ENCODE measurements at regions not wholly inside any gene's neighbourhood (a gene's known extent, or its start where the extent isn't known, plus 50 kb on each side); places are given as distances from the start of the nearest gene placed in this dataset.

DNA sequence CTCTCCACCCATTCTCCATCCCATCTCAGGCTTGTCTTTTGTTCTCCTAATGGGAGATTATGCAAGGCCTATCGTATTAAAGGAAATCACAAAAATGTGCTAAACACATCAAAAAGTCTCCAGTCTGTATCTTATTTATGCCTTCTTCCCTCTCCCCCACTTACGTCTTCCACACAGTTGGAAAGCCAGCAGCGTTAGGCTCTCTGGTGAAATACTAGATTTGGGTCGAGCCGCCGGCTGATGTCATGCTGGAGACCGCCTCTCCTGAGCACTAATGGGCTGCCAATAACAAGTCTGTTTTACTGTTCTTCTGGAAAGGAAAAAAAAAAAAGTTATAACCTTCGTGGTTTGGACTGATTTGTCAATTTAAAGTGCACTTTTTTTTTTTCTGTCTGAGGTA lies 182.7 kb upstream of the SIX2 start:
- no peak overlapping the region for H3K4me3 ChIP-seq (replicated peaks in 1 of 2; ENCODE audit: low read depth in 2 of 2, low read length in 2 of 2)
- DNase-seq (ENCODE audit: low read depth in 2 of 2) = peak in 1 of 2 donors; percentile 89
- TF ChIP-seq CTCF (IDR thresholded peaks at IDR 0.05; ENCODE audit: low read depth, low read length) = no peak

DNA sequence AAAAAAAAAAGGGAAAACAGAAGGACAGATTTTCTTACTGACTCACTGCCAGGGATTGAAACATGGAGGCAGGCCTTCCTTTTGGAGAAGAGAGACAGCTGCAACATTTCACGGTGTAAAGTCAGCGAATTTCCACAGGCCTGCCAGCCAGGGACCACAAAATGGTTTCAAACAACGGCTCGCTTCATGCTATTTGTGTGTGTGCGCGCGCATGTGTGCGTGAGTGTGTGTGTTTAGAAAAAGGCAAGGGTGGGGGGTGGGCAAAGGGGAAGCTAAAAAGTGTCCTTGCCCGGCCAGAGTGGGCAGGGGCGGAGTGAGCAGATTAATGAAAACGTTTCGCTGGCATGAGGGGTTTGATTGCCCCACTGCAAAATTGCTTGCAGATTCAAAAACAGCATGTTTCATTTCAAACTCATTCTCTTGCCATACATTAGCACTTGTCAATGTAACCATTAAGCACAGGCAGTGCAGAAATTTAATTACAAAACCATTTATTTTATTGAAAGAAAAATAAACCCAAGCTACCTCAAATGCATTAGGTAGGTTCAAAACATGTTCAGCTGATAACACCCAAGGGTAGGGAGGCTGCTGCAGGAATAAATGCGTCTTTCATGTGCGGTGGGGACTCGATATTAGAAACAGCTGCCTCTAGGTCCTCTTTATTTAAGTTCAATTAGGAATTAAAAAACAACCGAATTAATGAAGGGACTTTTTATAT lies 182.1 kb upstream of the SIX2 start:
- no peak for TF ChIP-seq CTCF (IDR thresholded peaks at IDR 0.05; ENCODE audit: low read depth, low read length)
- DNase-seq (ENCODE audit: low read depth in 2 of 2) = peak; percentile 31 to 64
- no peak overlapping the region for H3K4me3 ChIP-seq (replicated peaks in 1 of 2; ENCODE audit: low read depth in 2 of 2, low read length in 2 of 2)

DNA sequence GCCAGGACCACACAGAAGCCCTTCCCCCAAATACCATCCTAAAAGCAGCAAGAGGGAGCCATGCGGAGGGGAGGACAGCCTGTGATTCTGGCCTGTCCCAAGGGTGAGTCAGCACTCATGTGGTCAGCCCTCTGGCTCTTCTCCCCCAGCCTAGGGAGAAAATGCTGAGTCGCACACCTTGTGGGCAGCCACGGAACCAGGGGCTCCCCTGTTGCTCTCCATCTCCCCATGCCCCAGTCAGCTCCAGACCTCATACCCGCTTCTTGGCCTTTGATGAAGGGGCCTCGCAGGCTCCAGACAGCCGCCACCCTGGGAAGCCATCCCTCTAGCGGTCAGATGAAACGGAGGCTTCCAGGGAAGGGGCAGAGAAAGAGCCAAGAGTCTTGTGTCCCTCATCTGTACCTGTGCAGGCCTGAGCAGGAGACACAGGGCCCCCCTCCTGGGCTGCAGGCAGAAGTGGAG lies 181.3 kb upstream of the SIX2 start:
- no peak overlapping the region for H3K4me3 ChIP-seq (replicated peaks in 1 of 2; ENCODE audit: low read depth in 2 of 2, low read length in 2 of 2)
- TF ChIP-seq CTCF (IDR thresholded peaks at IDR 0.05; ENCODE audit: low read depth, low read length) = no peak

DNA sequence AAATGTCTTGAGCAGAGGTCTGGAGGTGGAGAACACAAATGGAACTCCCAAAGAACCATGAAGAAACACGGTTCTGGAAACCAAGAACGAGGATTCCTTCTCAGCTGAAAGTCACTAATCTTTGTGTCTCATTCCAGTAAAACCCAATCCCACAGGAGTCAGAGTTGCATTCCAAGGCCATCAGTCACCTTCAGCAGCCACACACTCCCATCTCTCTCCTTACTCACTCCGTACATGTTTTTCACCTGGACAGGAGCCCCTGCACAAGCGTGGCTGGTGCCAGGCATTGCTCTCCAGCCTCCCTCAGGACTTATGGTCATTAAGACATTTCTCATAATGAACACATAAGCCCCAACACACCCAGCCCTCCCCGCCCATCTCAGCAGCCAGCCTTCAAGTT lies 175.4 kb upstream of the SIX2 start:
- no peak overlapping the region for H3K4me3 ChIP-seq (replicated peaks in 1 of 2; ENCODE audit: low read depth in 2 of 2, low read length in 2 of 2)
- peak; percentile 59 to 79 for DNase-seq (ENCODE audit: low read depth in 2 of 2)
- no peak for TF ChIP-seq CTCF (IDR thresholded peaks at IDR 0.05; ENCODE audit: low read depth, low read length)

More for the DNA sequence above, 181.3 kb upstream of the SIX2 start:
- peak; percentile 60 to 71 for DNase-seq (ENCODE audit: low read depth in 2 of 2)

- no peak for TF ChIP-seq CTCF (IDR thresholded peaks at IDR 0.05; ENCODE audit: low read depth, low read length)
- H3K4me3 ChIP-seq (replicated peaks in 1 of 2; ENCODE audit: low read depth in 2 of 2, low read length in 2 of 2) = no peak overlapping the region
- peak; percentile 72 to 92 for DNase-seq (ENCODE audit: low read depth in 2 of 2)
Observed at GRCh38 chr2:45182667-45183295, 173.5 kb upstream of the SIX2 start.

DNA sequence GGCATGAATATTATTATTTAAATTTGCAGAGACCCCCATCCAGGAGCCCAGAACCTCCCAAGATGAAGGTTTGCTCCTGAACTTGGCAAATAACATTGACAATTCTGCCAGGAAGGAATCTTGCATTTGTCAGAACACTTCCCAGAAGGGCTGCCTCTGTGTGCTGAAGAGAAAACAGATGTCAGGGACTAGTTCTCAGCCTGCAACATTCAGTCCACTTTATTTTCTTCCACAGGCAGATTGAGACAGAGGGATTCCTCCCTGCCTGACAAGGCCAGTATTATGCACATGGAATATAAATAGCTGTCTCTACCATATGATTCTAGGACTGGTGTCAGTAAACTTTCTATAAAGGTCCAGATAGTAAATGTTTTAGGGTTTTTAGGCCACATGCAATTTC lies 171.5 kb upstream of the SIX2 start:
- DNase-seq (ENCODE audit: low read depth in 2 of 2) = peak; percentile 41 to 86
- TF ChIP-seq CTCF (IDR thresholded peaks at IDR 0.05; ENCODE audit: low read depth, low read length) = no peak
- H3K4me3 ChIP-seq (replicated peaks in 1 of 2; ENCODE audit: low read depth in 2 of 2, low read length in 2 of 2) = no peak overlapping the region
